ENCODE measurements at regions not wholly inside any gene's neighbourhood (a gene's known extent, or its start where the extent isn't known, plus 50 kb on each side); places are given as distances from the start of the nearest gene placed in this dataset.

DNA sequence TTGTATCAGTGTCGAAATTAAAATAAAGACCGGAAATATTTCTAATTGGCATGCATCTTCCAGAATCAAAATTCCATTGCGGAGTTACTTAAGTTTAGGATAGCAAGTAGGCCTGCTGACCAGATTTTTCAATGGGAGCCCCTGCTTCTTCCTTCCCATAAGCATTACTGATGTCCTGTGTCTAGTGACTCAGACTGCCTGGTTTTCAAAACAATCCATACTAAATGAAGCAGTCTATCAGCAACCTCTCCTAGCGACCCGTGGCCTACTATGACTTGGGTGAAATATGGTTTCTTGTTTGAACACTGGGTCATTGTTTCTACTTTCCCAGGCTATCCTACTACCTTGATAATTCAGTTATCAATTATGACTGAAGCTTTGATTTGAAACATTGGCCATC, 571.6 kb downstream of the TBC1D4 start:
- TF ChIP-seq, protein P1, sequence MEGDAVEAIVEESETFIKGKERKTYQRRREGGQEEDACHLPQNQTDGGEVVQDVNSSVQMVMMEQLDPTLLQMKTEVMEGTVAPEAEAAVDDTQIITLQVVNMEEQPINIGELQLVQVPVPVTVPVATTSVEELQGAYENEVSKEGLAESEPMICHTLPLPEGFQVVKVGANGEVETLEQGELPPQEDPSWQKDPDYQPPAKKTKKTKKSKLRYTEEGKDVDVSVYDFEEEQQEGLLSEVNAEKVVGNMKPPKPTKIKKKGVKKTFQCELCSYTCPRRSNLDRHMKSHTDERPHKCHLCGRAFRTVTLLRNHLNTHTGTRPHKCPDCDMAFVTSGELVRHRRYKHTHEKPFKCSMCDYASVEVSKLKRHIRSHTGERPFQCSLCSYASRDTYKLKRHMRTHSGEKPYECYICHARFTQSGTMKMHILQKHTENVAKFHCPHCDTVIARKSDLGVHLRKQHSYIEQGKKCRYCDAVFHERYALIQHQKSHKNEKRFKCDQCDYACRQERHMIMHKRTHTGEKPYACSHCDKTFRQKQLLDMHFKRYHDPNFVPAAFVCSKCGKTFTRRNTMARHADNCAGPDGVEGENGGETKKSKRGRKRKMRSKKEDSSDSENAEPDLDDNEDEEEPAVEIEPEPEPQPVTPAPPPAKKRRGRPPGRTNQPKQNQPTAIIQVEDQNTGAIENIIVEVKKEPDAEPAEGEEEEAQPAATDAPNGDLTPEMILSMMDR (conservative IDR thresholded peaks at IDR 0.05; ENCODE audit: low read depth, low read length) = no peak
- no peak for TF ChIP-seq EZH2 (IDR thresholded peaks at IDR 0.05; ENCODE audit: borderline replicate concordance, low read depth, low read length, poor library complexity, severe bottlenecking)
